Astrocyte (in vitro differentiated cells and primary cell): ENCODE measurements at regions not wholly inside any gene's neighbourhood (a gene's known extent, or its start where the extent isn't known, plus 50 kb on each side); places are given as distances from the start of the nearest gene placed in this dataset.

Experiments
- DNase-seq: peaks from one replicate; pipeline ENCODE4 v3.0.0-alpha.2; 2010; ENCODE audit warnings: low read depth
- FAIRE-seq: peaks from 2 replicates; lab custom pipeline; 2011; peaks lifted over from hg19 to GRCh38; lab: Jason Lieb, UNC
- H2AFZ ChIP-seq: 2 replicates; pipeline ENCODE4 v1.6.0; 2012; ENCODE audit warnings: low read depth, low read length, inconsistent platforms
- H3K27ac ChIP-seq: 2 replicates; pipeline ENCODE4 v1.5.1; 2011; ENCODE audit warnings: low read depth, low read length, inconsistent platforms
- H3K27me3 ChIP-seq: 2 replicates; pipeline ENCODE4 v1.6.0; 2011; ENCODE audit warnings: low read length, inconsistent platforms; ENCODE audit not compliant: insufficient read depth
- H3K36me3 ChIP-seq: 2 replicates; pipeline ENCODE4 v1.5.1; 2011; ENCODE audit warnings: low read length, inconsistent platforms; ENCODE audit not compliant: insufficient read depth
- H3K4me1 ChIP-seq: 2 replicates; pipeline ENCODE4 v1.5.1; 2011; ENCODE audit warnings: low read length, inconsistent platforms; ENCODE audit not compliant: insufficient read depth
- H3K4me2 ChIP-seq: 2 replicates; pipeline ENCODE4 v1.6.0; 2012; ENCODE audit warnings: low read length, inconsistent platforms
- H3K4me3 ChIP-seq: 2 replicates; pipeline ENCODE4 v1.5.1; 2011; ENCODE audit warnings: low read depth, mild to moderate bottlenecking, low read length, inconsistent platforms; ENCODE audit not compliant: insufficient read depth
- H3K79me2 ChIP-seq: 2 replicates; pipeline ENCODE4 v1.6.0; 2012; ENCODE audit warnings: mild to moderate bottlenecking, low read length, inconsistent platforms; ENCODE audit not compliant: insufficient read depth
- H3K9ac ChIP-seq: 2 replicates; pipeline ENCODE4 v1.6.0; 2012; ENCODE audit warnings: mild to moderate bottlenecking, low read length, inconsistent platforms
- H3K9me3 ChIP-seq: 2 replicates; pipeline ENCODE4 v1.5.1; 2012; ENCODE audit warnings: low read depth, mild to moderate bottlenecking, low read length, inconsistent platforms; ENCODE audit not compliant: insufficient read depth
- H4K20me1 ChIP-seq: 2 replicates; pipeline ENCODE4 v1.6.0; 2012; ENCODE audit warnings: low read length, inconsistent platforms; ENCODE audit not compliant: insufficient read depth
- H3K27ac Mint-ChIP-seq: one replicate; pipeline ENCODE4 v1.8.0; 2021; ENCODE audit warnings: mild to moderate bottlenecking, mixed read lengths; ENCODE audit not compliant: unreplicated experiment
- H3K27me3 Mint-ChIP-seq: one replicate; pipeline ENCODE4 v1.8.0; 2021; ENCODE audit warnings: low read depth, mixed read lengths; ENCODE audit not compliant: unreplicated experiment
- H3K36me3 Mint-ChIP-seq: one replicate; pipeline ENCODE4 v1.8.0; 2021; ENCODE audit warnings: low read depth, mixed read lengths; ENCODE audit not compliant: unreplicated experiment
- H3K4me1 Mint-ChIP-seq: one replicate; pipeline ENCODE4 v1.8.0; 2021; ENCODE audit warnings: low read depth, mixed read lengths; ENCODE audit not compliant: unreplicated experiment
- H3K4me3 Mint-ChIP-seq: one replicate; pipeline ENCODE4 v1.8.0; 2021; ENCODE audit warnings: mild to moderate bottlenecking, moderate library complexity, mixed read lengths; ENCODE audit not compliant: unreplicated experiment
- H3K9me3 Mint-ChIP-seq: one replicate; pipeline ENCODE4 v1.8.0; 2021; ENCODE audit warnings: mild to moderate bottlenecking, mixed read lengths; ENCODE audit not compliant: unreplicated experiment
- CTCF ChIP-seq: IDR thresholded peaks from 2 replicates; pipeline ENCODE4 v1.5.1; 2011; ENCODE audit warnings: low read depth, mild to moderate bottlenecking, inconsistent platforms, low read length, moderate library complexity; ENCODE audit not compliant: insufficient read depth
- EZH2 ChIP-seq: IDR thresholded peaks from 2 replicates; pipeline ENCODE4 v1.6.1; 2012; ENCODE audit warnings: mild to moderate bottlenecking, low read length, inconsistent platforms; ENCODE audit not compliant: insufficient read depth

GRCh38 chr2:23314687-23315086 is 70.3 kb upstream of the KLHL29 start:
- FAIRE-seq (no peak), DNase-seq (no peak)
- Histone ChIP-seq H3K4me1 (no peaks in the 10 kb centered on the region), H3K9me3 (no peaks in the 10 kb centered on the region), H4K20me1 (no peaks in the 10 kb centered on the region), H3K27me3 (no peaks in the 10 kb centered on the region), H3K4me3 (no peak overlapping the region), H3K9ac (no peak overlapping the region), H3K27ac (no peak overlapping the region), H2AFZ (no peak overlapping the region), H3K4me2 (no peak overlapping the region), H3K79me2 (no peaks in the 10 kb centered on the region), H3K36me3 (no peaks in the 10 kb centered on the region)
- H3K27me3 Mint-ChIP-seq = peaks cover 40% of the 10 kb centered on the region
- no peak overlapping the region for H3K27ac Mint-ChIP-seq
- H3K9me3 Mint-ChIP-seq = no peaks in the 10 kb centered on the region
- H3K4me1 Mint-ChIP-seq = no peaks in the 10 kb centered on the region
- H3K4me3 Mint-ChIP-seq = no peak overlapping the region
- TF ChIP-seq CTCF (no peak), EZH2 (no peak)
- H3K36me3 Mint-ChIP-seq = no peaks in the 10 kb centered on the region

GRCh38 chr2:23320058-23320457 is 64.9 kb upstream of the KLHL29 start:
- no peak for FAIRE-seq
- peaks cover 53% of the 10 kb centered on the region for H3K27me3 Mint-ChIP-seq
- H3K9ac ChIP-seq = no peak overlapping the region

More at GRCh38 chr2:23320058-23320457, 64.9 kb upstream of the KLHL29 start:
- Histone ChIP-seq H3K27me3 (no peaks in the 10 kb centered on the region), H4K20me1 (no peaks in the 10 kb centered on the region), H3K9me3 (no peaks in the 10 kb centered on the region), H3K36me3 (no peaks in the 10 kb centered on the region), H3K4me3 (no peak overlapping the region), H2AFZ (no peak overlapping the region), H3K4me1 (no peaks in the 10 kb centered on the region), H3K79me2 (no peaks in the 10 kb centered on the region), H3K27ac (no peak overlapping the region), H3K4me2 (no peak overlapping the region)
- Mint-ChIP-seq H3K4me3 (no peak overlapping the region), H3K36me3 (no peaks in the 10 kb centered on the region), H3K27ac (no peak overlapping the region), H3K9me3 (peaks cover 7% of the 10 kb centered on the region), H3K4me1 (no peaks in the 10 kb centered on the region)
- DNase-seq = no peak
- no peak for TF ChIP-seq EZH2
- no peak for TF ChIP-seq CTCF
